ENCODE measurements at regions not wholly inside any gene's neighbourhood (a gene's known extent, or its start where the extent isn't known, plus 50 kb on each side); places are given as distances from the start of the nearest gene placed in this dataset.

- DNase-seq, result peak in 1 of 3 donors; percentile 55
- Histone ChIP-seq H3K4me1 (peaks cover 0 to 21% (median 7%) of the 10 kb centered on the region in 4 donors), H3K9me3 (no peaks in the 10 kb centered on the region), H3K27ac (no peak overlapping the region), H3K4me3 (no peak overlapping the region), H3K36me3 (no peaks in the 10 kb centered on the region), H3K27me3 (no peaks in the 10 kb centered on the region)
- peak; percentile 79 to 94 (median 90) for ATAC-seq
- 38% methylated on average over 4 of the region's 4 CpGs for WGBS (ENCODE audit: insufficient coverage, low coverage, low lambda C conversion rate, missing lambda C conversion rate)
- intact Hi-C loops (cut with DNase I), result no loop called here
- TF ChIP-seq POLR2A (IDR thresholded peaks at IDR 0.05), result no peak
- no peak for TF ChIP-seq CTCF (IDR thresholded peaks at IDR 0.05)
These were observed 50.6 kb upstream of the EXOC2 start for GRCh38 chr6:743320-744096.
